ENCODE measurements at regions not wholly inside any gene's neighbourhood (a gene's known extent, or its start where the extent isn't known, plus 50 kb on each side); places are given as distances from the start of the nearest gene placed in this dataset.

DNA sequence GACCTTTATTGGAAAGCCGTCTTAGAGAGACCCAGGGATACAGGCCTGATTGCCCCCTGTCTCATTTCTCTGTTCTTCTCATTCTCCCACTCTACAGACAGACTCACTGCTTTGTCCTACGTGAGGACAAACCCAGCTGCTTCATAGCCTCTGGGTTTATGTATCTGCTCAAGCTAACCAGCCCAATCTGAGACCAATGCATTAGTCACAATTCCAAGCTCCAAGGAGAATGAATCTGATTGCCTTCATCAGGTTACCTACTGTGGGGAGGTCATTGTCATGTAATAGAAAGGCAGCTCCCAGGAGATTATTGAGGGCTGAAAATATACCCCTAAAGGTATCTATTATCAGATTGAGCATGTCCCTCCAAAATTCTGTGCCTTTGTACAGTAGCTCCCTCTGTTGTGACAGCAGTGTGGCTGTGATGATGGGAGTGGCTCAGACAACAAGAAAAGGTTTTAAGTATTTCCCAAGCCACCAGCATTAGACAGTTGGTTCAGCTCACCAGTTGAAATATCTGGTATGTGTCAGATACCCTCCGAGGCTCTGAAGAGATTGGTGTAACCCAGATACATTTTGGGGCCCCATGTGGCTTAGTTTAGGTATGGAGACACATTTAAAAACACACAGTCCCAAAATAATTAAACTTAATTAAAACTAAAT is 123.1 kb upstream of the EEPD1 start:
- no peak for FAIRE-seq
- DNase-seq (ENCODE audit: insufficient read length, low spot score): no peak

DNA sequence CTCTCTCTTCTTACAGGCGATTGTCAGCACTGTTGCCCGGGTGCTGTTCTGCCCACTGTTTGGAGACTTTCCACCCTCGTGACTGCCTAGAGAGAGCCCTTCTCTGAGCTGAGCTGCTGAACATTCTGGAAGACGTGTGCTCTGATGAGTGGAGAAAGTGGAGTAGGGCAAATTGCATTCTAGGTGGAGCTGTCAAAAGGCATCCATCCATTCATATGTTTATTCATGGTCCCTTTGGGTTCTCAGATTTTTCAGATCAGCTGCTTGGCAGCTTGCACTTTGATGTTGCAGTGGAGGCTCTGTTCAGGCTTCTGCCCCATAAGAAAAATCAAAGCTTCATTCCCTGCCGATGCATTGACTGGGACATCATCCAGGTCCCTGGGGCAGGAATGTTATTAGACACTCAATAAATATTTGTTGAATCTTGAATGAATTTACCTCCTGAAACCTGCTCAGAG is 120.7 kb upstream of the EEPD1 start:
- FAIRE-seq (no peak), DNase-seq (ENCODE audit: insufficient read length, low spot score) (no peak)

DNA sequence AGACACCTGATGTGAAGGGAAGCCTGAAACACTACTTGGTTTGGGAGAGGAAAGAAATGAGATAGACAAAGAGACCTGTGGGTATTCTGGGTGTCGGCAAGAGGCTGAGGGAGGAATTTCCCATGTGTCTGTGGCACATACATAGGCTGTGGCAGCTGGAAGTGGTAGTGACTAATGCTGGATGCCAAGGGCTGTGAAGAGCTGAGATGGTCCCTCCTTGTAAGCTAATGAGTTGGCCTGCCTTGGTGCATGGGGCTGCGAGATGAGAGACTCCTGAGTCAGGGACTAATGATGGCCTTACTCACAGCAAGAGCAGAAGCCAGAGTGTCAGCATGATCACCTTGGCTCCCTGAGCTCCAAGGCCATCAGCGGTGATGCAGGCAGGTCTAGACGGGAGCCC is 119.0 kb upstream of the EEPD1 start:
- DNase-seq (ENCODE audit: insufficient read length, low spot score): peak; percentile 45

DNA sequence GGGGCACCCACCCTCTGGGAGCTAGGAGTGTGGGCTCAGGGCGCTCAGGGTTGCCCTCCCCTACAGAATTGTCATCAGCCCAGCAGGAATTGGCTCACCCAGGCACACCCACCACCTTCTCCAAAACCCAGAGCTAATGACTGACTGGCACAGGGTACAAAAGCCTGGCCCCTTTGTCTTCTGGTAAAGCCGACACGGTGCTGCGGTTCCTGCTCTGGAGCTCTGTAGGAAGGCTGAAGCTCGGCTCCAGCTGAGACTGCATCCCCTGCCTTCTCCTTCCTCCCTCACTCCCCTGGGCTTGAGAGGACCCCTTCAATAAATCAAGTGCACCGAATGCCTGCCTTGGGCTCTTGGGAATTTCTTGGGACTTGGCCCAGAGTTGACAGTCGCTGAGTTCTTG is 117.9 kb upstream of the EEPD1 start:
- no peak for DNase-seq (ENCODE audit: insufficient read length, low spot score)
- FAIRE-seq: no peak

More for the DNA sequence above, 119.0 kb upstream of the EEPD1 start:
- no peak for FAIRE-seq

DNA sequence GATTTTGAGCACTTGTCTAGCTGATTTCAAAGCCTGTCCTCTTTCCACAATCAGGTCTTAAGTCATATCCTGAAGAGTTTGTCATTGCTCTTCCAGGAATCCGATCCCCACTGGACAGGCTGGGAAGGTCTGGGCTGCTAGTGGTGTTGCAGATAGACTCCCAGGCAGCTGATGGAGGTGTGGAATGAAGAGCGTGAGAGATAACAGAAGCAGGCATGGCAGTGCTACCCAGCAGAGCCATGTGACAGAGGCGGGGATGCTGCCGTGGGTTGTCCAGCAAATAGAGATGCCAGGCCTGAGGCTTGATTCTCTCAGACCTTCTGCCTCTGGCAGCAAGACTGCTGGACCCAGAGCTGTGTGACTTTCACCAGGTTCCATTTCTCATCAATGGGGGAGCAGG is 116.5 kb upstream of the EEPD1 start:
- no peak for DNase-seq (ENCODE audit: insufficient read length, low spot score)
- FAIRE-seq: no peak

DNA sequence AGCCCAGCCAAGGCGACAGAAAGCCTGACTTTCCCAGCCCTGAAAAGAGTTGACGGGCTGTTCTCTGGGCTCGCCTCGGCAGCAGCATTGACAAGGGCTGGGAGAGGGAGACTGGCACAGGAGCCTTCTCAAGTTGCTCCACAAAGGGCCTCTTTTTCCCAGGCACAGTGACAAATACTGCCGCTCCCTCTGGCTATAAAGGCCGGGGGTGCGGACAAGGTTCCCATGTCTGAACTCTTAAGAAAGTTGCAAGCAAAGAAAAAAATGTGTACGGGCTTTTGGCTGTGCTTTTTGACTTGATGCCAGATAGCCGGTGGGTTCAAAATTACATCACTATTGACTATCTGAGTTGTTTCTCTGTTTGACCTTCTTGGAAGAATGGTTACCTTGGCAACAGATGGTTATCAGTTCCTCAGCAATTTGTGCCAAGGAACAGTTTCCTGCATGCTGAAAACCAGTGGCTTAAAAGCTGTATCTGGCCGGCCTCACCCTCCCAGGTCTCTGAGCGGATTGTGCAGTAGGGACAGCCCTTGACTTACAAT is 115.9 kb upstream of the EEPD1 start:
- DNase-seq (ENCODE audit: insufficient read length, low spot score): peak; percentile 67

DNA sequence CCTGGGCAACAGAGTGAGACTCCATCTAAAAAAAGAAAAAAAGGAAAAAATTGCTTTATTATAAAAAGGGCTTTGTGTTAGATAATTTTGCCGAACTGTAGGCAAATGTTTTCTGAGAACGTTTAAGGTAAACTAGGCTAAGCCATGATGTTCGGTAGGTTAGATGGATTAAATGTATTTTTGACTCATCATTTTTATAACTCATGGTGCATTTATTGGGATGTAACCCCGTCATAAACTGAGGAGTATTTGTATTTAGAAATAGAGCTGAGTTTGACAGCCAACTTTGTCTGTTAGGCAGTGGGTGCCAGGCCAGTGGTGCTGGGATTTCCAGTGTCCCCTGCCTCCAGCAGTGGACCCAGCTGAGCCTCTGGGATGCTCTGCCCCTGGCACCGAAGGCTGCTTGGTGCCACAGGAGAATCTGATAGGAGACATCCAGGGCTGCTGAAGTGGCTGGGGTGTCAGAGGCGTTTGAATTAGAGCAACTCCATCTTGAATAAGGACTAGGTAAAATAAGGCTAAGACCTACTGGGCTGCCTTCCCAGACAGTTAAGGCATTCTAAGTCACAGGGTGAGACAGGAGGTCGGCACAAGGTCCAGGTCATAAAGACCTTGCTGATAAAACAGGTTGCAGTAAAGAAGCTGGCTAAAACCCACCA is 114.9 kb upstream of the EEPD1 start:
- no peak for FAIRE-seq

More for the DNA sequence above, 115.9 kb upstream of the EEPD1 start:
- peak; percentile 26 for FAIRE-seq

DNA sequence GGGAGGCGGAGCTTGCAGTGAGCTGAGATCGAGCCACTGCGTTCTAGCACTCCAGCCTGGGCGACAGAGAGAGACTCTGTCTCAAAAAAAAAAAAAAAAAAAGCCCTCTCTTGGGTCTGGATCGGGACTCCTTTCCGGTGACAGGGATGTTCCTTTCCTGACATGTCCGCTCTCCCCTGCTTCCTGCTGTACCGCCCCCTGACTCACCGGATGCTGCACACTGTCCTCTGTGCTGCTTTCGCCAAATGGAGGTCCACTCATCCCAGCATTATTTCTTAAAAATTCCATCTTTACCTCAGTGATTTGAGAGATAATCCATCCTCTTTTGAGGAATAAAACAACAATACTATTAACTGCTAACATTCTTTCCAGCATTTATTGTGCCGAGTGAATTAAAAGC is 113.8 kb upstream of the EEPD1 start:
- DNase-seq (ENCODE audit: insufficient read length, low spot score) (no peak), FAIRE-seq (no peak)

More for the DNA sequence above, 114.9 kb upstream of the EEPD1 start:
- no peak for DNase-seq (ENCODE audit: insufficient read length, low spot score)

DNA sequence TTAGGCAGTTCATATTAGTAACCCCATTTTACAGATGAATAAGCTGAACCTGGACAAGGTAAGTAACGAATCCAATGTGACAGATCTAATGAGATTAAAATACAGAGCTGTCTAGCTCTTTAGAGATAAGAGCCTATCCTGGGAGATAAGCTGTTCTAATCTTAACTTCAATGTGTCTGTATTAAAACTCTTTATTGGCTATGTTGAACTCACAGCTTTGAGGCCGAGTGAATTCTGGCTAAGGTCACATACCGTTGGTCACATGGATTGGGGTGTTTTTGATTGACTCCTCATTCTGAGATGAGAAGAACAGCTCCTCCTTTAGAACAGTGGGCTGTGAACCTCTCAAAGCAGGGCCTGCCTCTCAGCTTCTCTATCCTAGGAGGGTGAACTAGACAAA is 113.4 kb upstream of the EEPD1 start:
- FAIRE-seq: no peak
- no peak for DNase-seq (ENCODE audit: insufficient read length, low spot score)

DNA sequence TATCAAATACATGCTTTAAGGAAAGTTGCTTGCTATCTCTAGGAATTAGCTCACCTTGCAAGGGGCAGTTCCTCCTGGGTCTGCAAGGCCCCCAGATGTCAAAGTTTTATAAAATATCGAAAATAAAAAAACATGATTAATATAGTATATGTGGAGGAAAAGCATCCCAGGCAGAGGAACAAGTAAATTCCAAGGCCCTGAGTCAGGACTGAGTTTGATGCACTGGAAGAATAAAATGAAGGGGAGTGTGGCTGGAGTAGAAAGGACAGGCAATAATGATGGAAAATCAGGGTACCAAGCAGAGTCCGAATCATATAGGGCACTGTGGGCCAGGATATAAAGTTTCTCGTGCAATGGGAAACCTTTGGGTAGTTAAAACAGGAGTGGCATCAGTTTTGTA is 112.4 kb upstream of the EEPD1 start:
- DNase-seq (ENCODE audit: insufficient read length, low spot score) (no peak), FAIRE-seq (no peak)

DNA sequence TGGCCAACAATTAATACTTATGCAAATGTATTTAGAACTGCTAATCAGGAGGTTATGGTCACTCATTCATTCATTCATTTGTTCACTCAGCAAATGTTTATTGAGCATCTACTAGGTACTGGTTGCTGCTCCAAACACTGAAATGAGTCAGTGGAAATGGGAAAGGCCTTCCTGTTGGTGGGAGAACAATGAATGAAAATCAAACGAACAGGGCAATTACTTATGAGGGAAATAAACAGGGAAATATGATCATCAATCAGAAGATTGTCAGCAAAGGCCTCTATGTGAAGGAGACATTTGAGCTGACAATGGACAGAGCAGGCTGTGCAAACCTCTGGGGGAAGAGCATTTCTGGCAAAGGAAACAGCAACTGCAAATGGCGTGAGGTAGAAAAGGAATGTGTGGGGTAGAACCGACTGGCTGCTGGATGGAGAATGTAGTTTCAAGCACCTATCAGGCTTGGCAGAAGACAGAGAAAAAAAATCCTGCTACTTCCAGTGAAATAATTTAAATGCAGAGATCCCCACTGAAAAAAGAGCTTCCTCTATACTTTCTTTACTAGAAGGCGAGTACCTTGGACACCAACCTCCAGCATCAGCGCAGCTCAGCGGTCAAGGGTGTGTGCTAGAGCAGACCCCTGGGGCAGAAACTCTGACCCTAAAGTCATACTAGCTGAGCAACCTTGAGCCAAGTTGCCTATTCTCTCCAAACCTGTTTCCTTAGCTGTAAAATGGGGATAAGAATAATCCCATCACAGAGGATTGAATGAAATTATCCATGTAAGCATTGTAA is 108.8 kb upstream of the EEPD1 start:
- DNase-seq (ENCODE audit: insufficient read length, low spot score) (no peak), FAIRE-seq (no peak)

DNA sequence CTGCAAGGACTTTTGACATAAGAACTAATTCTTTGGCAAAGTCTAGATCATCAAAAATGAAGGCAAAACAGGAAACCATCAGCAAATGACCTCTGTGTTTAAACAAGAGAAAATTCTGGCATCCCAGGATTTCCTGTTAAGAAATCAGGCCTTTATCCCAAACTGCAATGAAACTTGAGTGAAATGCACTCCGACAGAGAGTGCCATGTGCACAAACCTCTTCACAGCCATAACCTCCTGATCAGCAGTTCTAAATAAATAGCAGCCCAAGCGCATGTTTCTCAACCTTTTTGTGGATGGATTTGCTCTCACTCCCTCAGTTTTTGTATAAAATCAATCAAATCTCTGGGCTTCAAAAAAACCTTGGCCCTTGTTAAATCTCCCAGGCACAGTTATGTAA is 107.7 kb upstream of the EEPD1 start:
- DNase-seq (ENCODE audit: insufficient read length, low spot score) (no peak), FAIRE-seq (no peak)

DNA sequence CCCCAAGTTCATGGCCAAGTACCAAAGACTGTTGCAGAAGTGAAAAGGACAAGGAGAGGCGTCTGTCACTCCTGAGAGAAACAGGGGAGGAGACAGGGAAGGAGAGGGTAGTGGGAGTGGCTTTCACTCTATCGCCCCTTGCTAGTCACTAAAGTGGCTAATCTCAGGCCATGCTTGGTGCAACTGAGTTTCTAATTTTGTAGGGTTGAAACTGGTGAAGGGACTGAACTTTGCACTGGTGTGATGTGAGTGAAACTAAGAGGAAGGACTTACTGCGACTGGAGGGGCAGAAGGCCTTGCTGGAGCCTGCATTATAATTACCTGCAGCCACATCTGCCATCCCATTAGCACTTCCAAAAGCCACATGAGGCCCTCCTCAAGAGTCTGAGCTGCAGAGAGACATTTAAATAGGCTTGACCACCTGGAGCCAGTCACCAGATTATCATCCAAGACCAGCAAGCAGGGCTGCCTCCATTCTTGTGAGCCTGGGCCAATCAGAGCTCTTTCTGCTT is 107.2 kb upstream of the EEPD1 start:
- FAIRE-seq: no peak
- DNase-seq (ENCODE audit: insufficient read length, low spot score): no peak

DNA sequence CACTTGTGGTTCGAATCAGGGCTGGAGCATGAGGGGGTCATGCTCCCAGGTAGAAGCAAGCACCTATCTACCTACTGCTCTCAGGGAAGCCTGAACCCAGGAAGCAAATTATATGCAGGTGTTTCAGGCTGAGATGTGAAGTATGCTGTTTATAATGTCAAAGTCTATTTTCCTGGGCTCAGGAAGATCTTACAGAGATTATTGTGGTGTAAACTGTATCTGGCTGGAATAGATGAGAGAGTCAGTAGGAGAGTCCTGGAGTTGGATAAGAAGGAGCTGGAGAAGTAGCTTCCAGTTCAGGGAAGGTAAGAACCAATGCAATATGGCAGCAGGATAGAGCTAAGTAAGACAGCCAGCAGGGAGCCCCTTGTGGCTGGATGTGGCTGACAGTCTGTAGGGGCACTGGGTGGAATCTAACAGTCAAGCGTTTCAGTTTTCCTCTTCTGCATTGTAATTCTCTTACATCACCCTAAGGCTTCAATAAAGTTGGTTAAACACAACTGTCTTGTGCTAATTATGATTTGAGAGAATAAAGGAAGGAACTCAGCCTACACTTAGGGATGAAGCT is 105.9 kb upstream of the EEPD1 start:
- no peak for FAIRE-seq
- DNase-seq (ENCODE audit: insufficient read length, low spot score): no peak

DNA sequence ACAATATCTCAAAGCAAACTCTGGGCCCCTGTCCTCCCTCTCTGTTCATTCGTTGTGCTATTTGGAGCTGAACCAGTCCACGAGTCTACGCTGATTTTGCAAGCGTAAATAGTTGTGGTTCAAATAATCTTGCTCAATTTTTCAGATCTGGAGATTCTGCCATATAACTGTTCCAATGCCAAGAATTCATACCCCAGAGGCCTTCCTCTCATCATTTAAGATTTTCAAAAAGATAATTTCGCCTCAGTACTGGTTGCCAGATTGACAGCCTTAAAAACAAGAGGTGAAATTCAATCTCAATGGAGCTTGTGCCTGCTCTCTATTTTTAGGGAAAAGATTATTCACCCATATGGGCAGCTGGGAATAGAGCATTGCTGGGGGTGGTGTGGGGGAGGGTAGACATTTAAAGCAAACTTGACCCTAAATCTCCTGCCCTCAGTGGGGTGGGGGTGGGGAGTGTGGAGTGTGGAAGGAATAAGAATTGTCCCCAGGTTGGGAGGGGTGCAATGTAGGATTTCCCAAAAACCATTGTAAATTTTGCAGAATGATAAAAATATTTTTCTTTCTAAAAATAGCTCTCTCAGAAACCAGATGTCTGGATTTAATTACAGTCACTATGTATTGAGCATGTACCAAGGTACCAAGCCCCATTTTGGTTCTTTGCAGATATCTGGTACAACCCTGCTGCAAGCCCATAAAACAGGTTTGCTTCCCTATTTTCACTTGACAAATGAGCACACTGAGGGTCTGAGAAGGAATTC is 104.7 kb upstream of the EEPD1 start:
- peak; percentile 69 for DNase-seq (ENCODE audit: insufficient read length, low spot score)
- no peak for FAIRE-seq

DNA sequence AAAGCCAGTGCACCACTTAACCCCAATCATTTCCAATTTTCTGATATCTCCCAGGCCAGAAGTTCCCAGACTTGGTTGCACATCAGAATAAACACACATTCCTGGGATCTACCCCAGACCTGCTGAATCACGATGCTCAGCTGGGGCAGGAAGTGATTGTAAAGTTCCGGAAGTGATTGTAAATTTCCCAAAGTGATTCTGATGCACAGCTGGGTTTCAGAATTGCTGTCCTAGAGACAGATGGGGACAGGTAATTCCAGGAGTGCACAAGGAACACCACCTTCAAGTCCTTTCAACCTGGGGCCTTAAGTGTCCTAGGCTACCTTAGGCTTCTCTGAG is 104.2 kb upstream of the EEPD1 start:
- no peak for FAIRE-seq

DNA sequence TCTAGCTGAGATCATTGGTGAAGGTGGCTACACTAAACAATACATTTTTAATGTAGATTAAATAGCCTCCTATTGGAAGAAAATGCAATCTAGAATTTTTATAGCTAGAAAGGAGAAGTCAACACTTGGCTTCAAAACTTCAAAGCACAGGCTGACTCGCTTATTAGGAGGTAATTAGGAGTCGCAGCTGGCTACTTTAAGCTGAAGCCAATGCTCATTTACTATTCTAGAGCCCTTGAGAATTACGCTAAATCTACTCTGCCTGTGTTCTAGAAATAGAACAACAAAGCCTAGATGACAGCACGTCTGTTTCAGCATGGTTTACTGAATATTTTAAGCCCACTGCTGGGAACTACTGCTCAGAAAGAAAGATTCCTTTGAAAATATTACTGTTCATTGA is 101.6 kb upstream of the EEPD1 start:
- DNase-seq (ENCODE audit: insufficient read length, low spot score): no peak
- FAIRE-seq: no peak

More for the DNA sequence above, 104.2 kb upstream of the EEPD1 start:
- no peak for DNase-seq (ENCODE audit: insufficient read length, low spot score)

DNA sequence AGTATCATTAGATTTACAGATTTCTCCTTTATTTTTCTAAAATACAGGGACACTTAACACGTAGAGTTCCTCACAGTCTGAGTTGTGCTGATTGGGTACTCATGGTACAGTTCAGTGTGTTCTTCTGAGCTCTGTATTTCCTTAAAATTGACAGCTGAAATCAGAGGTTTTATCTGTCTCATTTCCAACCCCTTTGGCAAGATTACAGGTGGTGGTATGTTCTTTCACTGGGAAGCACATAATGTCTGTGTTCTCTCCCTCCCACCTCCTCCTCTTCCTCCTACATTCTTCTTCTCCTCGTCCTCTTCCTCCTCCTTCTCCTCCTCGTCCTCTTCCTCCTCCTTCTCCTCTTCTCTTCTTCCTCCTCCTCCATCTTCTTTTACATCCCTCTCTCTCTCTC is 99.5 kb upstream of the EEPD1 start:
- DNase-seq (ENCODE audit: insufficient read length, low spot score) (no peak), FAIRE-seq (no peak)

DNA sequence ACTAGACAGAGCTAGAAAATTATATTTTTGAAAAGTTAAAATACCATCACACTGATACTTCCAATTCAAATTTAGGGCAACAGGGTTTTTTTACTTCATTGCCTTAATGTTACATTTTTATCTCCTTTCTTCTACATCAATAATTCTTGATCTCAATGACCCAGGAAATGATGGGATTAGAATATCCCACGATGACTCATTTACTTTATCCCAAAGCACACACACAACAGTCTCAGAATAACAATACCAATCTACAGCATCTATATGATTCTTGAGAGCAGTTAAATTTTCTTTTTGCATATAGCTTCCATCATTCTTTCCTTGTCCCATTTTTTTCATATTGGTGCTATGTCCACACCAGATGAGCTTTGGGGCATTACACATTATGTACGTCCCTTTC is 98.4 kb upstream of the EEPD1 start:
- FAIRE-seq (no peak), DNase-seq (ENCODE audit: insufficient read length, low spot score) (no peak)

DNA sequence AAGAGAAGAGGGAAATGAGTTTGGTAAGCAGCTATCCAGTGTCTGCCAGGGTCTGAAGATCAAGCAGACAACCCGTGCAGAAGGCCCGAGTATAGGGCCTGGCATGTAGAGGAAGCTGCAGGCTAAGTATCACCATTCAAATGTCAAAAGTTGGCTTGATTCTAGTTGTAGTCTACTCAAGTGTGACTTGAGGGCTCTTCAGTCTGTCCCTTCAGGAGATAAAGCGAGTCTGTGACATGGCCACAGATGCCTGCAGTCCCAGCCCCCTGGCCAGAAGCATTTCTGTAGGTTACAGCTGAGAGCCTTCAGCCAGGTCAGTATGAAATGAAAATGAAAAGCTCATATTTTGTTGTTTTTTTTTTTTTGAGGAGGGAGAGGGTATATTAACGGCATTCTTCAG is 97.8 kb upstream of the EEPD1 start:
- DNase-seq (ENCODE audit: insufficient read length, low spot score): no peak
- FAIRE-seq: no peak

All from HTR-8/SVneo (cell line).